Body of pancreas (tissue), 4 donors: ENCODE measurements at regions not wholly inside any gene's neighbourhood (a gene's known extent, or its start where the extent isn't known, plus 50 kb on each side); places are given as distances from the start of the nearest gene placed in this dataset.

Experiments
- CTCF ChIP-seq, 7 experiments: fragments of 450-650 bp in 4 of 7; fragments of 200-600 bp in 3 of 7; sonication (generic) in 3 of 7; IDR thresholded peaks; one replicate each; pipeline ENCODE4 v1.5.1; 2016 to 2019; ENCODE audit warnings: antibody characterized with exemption in 7 of 7
- POLR2A ChIP-seq, 3 donors: fragments of 450-650 bp; IDR thresholded peaks; one replicate each; pipeline ENCODE4 v1.6.1; 2016; ENCODE audit warnings: antibody characterized with exemption in 3 of 3, mild to moderate bottlenecking in 2 of 3

- TF ChIP-seq CTCF (IDR thresholded peaks at IDR 0.05), result no peak
- no peak for TF ChIP-seq POLR2A (IDR thresholded peaks at IDR 0.05)
Observed at GRCh38 chr12:76223869-76224268, 124.3 kb downstream of the BBS10 start.
